ENCODE measurements at regions not wholly inside any gene's neighbourhood (a gene's known extent, or its start where the extent isn't known, plus 50 kb on each side); places are given as distances from the start of the nearest gene placed in this dataset.

- H3K36me3 ChIP-seq = no peaks in the 10 kb centered on the region
- no peak for ATAC-seq
- no peaks in the 10 kb centered on the region for H3K27me3 ChIP-seq
- H3K4me3 ChIP-seq = no peak overlapping the region
- no peaks in the 10 kb centered on the region for H3K9me3 ChIP-seq
- no peaks in the 10 kb centered on the region for H3K4me1 ChIP-seq
- FAIRE-seq = no peak
- no peak for DNase-seq
- no peak overlapping the region for H3K27ac ChIP-seq
- intact Hi-C loops (cut with DNase I) = no loop called here
- 60 to 73% methylated on average over 4 of the region's 4 CpGs for WGBS, 2 donors
- no peak for TF ChIP-seq CTCF (IDR thresholded peaks at IDR 0.05)
These were observed 1028.3 kb upstream of the WWC1 start for GRCh38 chr5:167263185-167263584.

GRCh38 chr5:167264348-167264747 is 1027.1 kb upstream of the WWC1 start:
- 81 to 90% methylated on average over 7 of the region's 7 CpGs for WGBS, 2 donors
- no peaks in the 10 kb centered on the region for H3K9me3 ChIP-seq
- TF ChIP-seq CTCF (IDR thresholded peaks at IDR 0.05) = no peak
- H3K27me3 ChIP-seq = no peaks in the 10 kb centered on the region
- intact Hi-C loops (cut with DNase I) = no loop called here
- H3K36me3 ChIP-seq = no peaks in the 10 kb centered on the region
- FAIRE-seq = no peak
- H3K4me1 ChIP-seq = no peaks in the 10 kb centered on the region
- no peak for ATAC-seq
- no peak for DNase-seq
- H3K4me3 ChIP-seq = no peak overlapping the region
- no peak overlapping the region for H3K27ac ChIP-seq

- no peak overlapping the region for H3K4me3 ChIP-seq
- no peaks in the 10 kb centered on the region for H3K36me3 ChIP-seq
- intact Hi-C loops (cut with DNase I) = no loop called here
- no peaks in the 10 kb centered on the region for H3K27me3 ChIP-seq
- no peak for TF ChIP-seq CTCF (IDR thresholded peaks at IDR 0.05)
- no peak for DNase-seq
- ATAC-seq = no peak
- H3K9me3 ChIP-seq = no peaks in the 10 kb centered on the region
- H3K4me1 ChIP-seq = no peaks in the 10 kb centered on the region
- H3K27ac ChIP-seq = no peak overlapping the region
- FAIRE-seq = no peak
These were observed 1023.1 kb upstream of the WWC1 start for GRCh38 chr5:167268337-167268736.

GRCh38 chr5:167269146-167269545 is 1022.3 kb upstream of the WWC1 start:
- WGBS, 2 donors = 73 to 76% methylated on average over 3 of the region's 3 CpGs
- Histone ChIP-seq H3K4me1 (no peaks in the 10 kb centered on the region), H3K4me3 (no peak overlapping the region), H3K9me3 (no peaks in the 10 kb centered on the region), H3K36me3 (no peaks in the 10 kb centered on the region), H3K27ac (no peak overlapping the region), H3K27me3 (no peaks in the 10 kb centered on the region)
- DNase-seq = no peak
- ATAC-seq = no peak
- TF ChIP-seq CTCF (IDR thresholded peaks at IDR 0.05) = no peak
- FAIRE-seq = no peak
- intact Hi-C loops (cut with DNase I) = no loop called here

- intact Hi-C loops (cut with DNase I) = no loop called here
- Histone ChIP-seq H3K36me3 (no peaks in the 10 kb centered on the region), H3K4me1 (no peaks in the 10 kb centered on the region), H3K27ac (no peak overlapping the region), H3K4me3 (no peak overlapping the region), H3K27me3 (no peaks in the 10 kb centered on the region), H3K9me3 (no peaks in the 10 kb centered on the region)
- FAIRE-seq (no peak), ATAC-seq (no peak), DNase-seq (no peak)
- TF ChIP-seq CTCF (IDR thresholded peaks at IDR 0.05) = no peak
- 75 to 86% methylated on average over 3 of the region's 3 CpGs for WGBS, 2 donors
These were observed 1020.4 kb upstream of the WWC1 start for GRCh38 chr5:167271081-167271480.

All from pancreas (tissue), 10 donors.